RPMI7951 (cell line): ENCODE measurements at regions not wholly inside any gene's neighbourhood (a gene's known extent, or its start where the extent isn't known, plus 50 kb on each side); places are given as distances from the start of the nearest gene placed in this dataset.
"Not testable (repeated sequence)": the region's sequence is repeated elsewhere in the genome, so short reads cannot be mapped to it uniquely, and the experiment has no call there.

ENCODE experiments used
- DNase-seq: peaks from one replicate; pipeline ENCODE4 v3.0.0-alpha.2; 2012; ENCODE audit warnings: low read depth

- no peak for DNase-seq
Measured at GRCh38 chr13:28573595-28574373, 78.9 kb upstream of the FLT1 start.

- DNase-seq, result no peak
Measured at GRCh38 chr13:28572871-28573270, 77.9 kb upstream of the FLT1 start.

- DNase-seq, result not testable (repeated sequence)
Measured at GRCh38 chr13:28570356-28570755, 75.4 kb upstream of the FLT1 start.

- no peak for DNase-seq
Measured at GRCh38 chr13:28569886-28570285, 75.0 kb upstream of the FLT1 start.

DNA sequence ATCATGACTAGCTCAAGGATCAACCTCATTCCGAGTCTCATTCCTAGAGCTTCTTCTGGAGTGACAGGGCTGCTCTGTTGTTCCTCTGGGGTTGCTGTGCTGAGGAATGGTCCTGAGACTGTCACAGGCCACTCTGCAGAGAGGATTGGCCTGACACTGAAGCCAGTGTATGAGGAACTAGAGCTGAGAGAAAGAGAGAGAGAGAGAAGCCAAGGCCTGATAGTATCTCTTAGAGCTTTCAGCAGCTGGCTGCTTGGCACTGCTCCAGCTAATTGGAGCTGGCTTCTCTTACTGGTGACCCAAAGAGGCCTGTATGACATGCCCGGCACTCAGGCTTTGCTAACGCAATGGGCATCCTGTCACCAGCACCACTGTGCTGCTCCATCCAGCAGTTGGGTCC is 73.4 kb upstream of the FLT1 start:
- DNase-seq, result no peak

DNA sequence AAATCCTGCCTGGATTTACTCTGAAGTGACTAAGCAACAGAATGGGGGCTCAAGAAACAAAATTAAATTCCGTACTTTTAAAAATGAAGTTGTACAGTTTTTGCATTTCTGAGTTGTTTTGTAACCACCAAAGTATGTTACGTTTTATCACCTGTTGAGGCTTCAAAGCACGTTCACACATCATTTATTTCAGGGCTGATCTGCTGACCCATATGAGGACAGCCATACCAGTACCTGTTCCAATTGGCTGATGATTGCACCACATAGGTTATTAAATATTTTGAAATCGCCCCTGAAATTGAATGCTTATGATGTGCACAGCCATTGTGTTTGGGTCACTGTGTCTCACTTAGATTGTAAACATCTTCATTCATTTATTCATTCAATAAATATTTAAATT is 72.0 kb upstream of the FLT1 start:
- DNase-seq, result no peak

DNA sequence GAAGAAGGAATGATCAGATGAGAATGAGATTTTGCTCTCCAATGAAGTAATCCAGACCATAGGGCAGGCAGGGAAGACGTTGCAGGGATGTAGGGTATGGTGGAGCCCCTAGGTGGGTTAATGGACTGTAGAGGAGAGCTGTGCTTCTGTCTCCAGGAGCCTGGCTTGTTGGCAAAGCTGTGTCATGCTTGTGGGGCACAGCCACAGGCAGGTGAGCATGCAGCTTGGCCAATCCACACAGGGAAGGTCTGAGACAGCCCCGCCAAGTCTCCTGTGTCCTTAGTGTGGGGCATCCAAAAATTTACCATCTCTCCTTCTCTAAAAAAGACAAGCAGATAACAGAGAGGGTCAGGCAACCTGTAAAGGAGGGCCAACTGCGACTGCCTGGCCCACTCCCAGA is 71.4 kb upstream of the FLT1 start:
- DNase-seq, result no peak

DNA sequence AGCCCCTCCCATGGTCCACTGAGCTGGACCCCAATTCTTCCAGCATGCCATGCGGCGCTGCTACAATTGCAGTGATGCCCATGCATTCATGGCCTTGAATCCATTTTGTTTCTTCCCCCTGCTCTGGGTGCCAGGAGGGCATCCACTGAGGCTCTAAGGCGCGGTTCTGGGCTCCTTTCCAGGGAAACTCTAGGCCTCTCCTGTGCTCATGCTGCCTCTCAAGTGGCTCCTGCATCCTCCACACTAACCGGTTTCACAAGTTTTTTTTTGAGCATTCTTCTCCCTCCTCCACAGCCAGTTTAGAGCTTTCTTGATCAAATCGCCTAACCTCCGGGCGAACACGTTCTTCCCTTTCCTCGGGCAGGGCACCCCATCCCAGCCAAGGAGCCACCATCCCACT is 69.1 kb upstream of the FLT1 start:
- DNase-seq, result no peak

- DNase-seq, result no peak
Measured at GRCh38 chr13:28563609-28564008, 68.7 kb upstream of the FLT1 start.

GRCh38 chr13:28560612-28561011 is 65.7 kb upstream of the FLT1 start:
- no peak for DNase-seq

DNA sequence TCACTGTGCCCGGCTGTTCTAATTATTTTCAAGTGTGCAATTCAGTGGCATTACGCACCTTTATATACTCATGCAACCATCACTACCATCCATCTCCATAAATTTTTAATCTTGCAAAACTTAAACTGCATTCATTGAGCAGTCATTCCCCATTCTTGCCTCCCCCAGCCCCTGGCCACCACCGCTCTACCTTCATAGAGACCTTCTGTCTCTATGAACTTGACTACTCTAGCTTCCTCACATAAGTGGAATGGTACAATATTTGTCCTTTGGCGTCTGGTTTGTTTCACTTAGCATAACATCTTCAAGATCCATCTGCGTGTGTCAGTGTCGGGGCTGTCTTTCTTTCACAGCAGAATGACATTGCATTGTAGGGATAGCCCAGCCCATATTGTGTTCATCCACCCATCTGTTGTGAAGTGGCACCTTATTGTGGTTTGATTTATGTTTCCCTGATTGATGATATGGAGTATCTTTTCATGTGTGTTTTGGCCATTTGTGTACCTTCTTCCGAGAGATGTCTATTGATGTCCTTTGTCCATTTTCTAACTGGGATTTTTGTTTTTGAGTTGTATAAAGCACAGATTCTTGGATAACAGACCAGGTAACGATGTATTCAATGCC is 64.8 kb upstream of the FLT1 start:
- no peak for DNase-seq

- no peak for DNase-seq
Measured at GRCh38 chr13:28558567-28558966, 63.6 kb upstream of the FLT1 start.

- peak; percentile 69 for DNase-seq
Measured at GRCh38 chr13:28557725-28558520, 63.0 kb upstream of the FLT1 start.

DNA sequence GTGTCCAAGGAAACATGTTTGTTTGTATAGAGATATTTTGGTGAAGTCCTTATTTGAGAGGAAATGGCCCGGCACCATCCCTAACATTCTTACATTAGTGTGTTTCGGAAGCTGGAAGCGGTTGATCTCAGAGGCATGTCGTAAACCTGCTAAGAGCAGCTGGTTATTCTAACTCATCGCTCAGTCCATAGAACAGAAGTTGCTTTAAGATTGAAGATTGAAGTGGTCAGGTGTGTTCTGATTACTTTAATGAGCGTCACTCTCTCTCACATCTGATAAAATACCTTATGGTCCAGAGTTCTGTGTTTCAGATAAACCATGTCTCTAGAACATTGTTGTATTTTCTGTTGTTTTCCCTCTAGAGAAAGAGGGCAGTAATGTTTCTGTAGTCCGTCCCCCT is 60.2 kb upstream of the FLT1 start:
- no peak for DNase-seq

GRCh38 chr13:28553971-28554370 is 59.0 kb upstream of the FLT1 start:
- DNase-seq, result no peak

DNA sequence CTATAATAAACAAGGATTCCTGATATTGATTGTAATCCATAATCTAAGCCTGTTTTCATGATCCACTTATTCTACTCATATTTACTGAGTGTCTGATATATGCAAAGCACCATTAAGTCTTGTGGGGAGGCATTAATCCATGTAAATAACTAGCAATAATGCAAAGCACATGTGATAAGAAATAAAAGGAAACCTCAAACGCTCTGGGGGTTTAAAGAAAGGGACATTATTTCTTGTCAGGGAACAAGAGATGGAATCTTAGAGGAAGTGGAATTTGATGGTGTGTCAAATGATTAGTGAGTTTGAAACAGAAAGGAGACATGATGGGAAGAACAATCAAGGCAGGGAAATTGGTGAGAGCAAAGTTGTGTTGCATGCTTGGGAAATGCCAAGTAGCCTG is 57.4 kb upstream of the FLT1 start:
- DNase-seq, result no peak

GRCh38 chr13:28551498-28551895 is 56.6 kb upstream of the FLT1 start:
- DNase-seq, result no peak

DNA sequence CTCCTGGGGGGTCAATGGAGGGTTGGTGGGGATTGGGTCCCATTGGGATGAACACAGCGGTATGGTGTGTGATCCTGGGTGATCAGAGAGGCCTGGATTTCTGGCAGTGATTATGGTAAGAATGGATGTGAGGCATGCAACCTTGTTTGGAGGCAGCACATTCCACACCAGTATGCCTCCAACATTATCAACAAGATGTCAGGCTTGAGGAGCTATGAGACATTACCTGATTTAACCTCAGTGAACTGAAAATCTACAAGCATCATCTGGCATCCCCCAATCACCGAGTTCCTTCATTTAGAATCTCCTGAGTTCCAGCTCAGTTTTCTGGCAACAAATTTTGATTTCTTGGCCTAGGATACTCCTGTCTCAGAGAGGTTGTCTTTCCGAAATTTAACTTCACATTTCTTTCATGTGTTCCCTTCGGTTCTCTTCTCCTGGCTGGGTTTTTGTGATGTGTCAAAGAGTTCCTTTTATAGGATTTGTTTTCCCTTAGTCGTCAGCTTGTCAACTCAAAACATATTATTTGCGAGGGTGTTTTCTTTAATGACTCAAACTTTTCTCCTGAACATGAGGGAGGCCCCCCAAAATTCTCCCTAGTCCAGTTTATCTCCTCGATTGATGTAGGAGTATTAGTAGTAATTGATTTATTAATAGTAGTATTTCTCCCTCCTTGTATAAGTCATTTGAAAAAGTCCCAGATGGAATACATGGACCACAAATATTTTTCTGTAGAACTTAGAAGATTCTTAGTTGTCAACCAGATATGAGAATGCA is 56.0 kb upstream of the FLT1 start:
- no peak for DNase-seq

- DNase-seq, result no peak
Measured at GRCh38 chr13:28550091-28550490, 55.2 kb upstream of the FLT1 start.

- no peak for DNase-seq
Measured at GRCh38 chr13:28548872-28549271, 53.9 kb upstream of the FLT1 start.

DNA sequence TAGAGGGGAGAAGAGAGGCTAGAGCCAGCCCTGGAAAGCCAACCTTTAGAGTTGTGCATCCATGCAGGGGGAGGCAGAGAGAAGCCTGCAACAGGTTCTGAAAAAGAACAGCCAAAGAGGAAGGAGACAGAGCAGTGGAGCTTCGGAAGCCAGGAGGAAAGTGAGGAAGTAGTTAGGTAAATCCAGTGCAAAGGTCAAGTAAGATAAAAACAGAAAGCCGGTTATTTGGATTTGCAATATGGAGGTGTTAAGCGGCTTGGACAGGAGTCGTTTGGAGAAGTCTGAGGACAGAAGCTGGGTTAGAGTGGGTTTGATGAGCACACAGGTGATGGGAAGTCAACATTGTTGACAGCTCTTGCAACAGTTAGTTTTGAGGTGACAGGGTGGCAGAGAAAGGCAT is 53.5 kb upstream of the FLT1 start:
- DNase-seq, result no peak
